Omental fat pad (tissue), 3 donors: ENCODE measurements at regions not wholly inside any gene's neighbourhood (a gene's known extent, or its start where the extent isn't known, plus 50 kb on each side); places are given as distances from the start of the nearest gene placed in this dataset.

Experiments
- ATAC-seq: fragments of 150-250 bp; one replicate; pipeline ENCODE4 v1.9.1; 2016; ENCODE audit warnings: mild to moderate bottlenecking, moderate library complexity; ENCODE audit not compliant: low FRiP score
- DNase-seq: peaks from one replicate; pipeline ENCODE4 v3.0.0-alpha.2; 2019; ENCODE audit warnings: low spot score
- CTCF ChIP-seq, 3 donors: fragments of 450-650 bp; IDR thresholded peaks; one replicate each; pipeline ENCODE4 v1.5.1; 2016 to 2017; ENCODE audit warnings: antibody characterized with exemption in 3 of 3, mild to moderate bottlenecking in 3 of 3, moderate library complexity in 2 of 3

- ATAC-seq, result no peak
- no peak for TF ChIP-seq CTCF (IDR thresholded peaks at IDR 0.05)
- no peak for DNase-seq
These were observed 903.0 kb upstream of the SLIT2 start for GRCh38 chr4:19348746-19349145.

GRCh38 chr4:19346636-19347035, 905.1 kb upstream of the SLIT2 start:
- no peak for ATAC-seq
- TF ChIP-seq CTCF (IDR thresholded peaks at IDR 0.05), result no peak
- no peak for DNase-seq

GRCh38 chr4:19329631-19330030, 922.1 kb upstream of the SLIT2 start:
- DNase-seq, result no peak

GRCh38 chr4:19329077-19329476, 922.6 kb upstream of the SLIT2 start:
- DNase-seq, result no peak
- no peak for TF ChIP-seq CTCF (IDR thresholded peaks at IDR 0.05)
- no peak for ATAC-seq

More at GRCh38 chr4:19329631-19330030, 922.1 kb upstream of the SLIT2 start:
- no peak for TF ChIP-seq CTCF (IDR thresholded peaks at IDR 0.05)
- no peak for ATAC-seq

GRCh38 chr4:19327364-19327763, 924.3 kb upstream of the SLIT2 start:
- no peak for DNase-seq
- TF ChIP-seq CTCF (IDR thresholded peaks at IDR 0.05), result no peak
- ATAC-seq, result no peak

- DNase-seq (no peak), ATAC-seq (no peak)
- no peak for TF ChIP-seq CTCF (IDR thresholded peaks at IDR 0.05)
These were observed 927.5 kb upstream of the SLIT2 start for GRCh38 chr4:19324184-19324583.

GRCh38 chr4:19319607-19320006, 932.1 kb upstream of the SLIT2 start:
- DNase-seq (no peak), ATAC-seq (no peak)
- no peak for TF ChIP-seq CTCF (IDR thresholded peaks at IDR 0.05)
